GM11168 (cell line): ENCODE measurements at regions not wholly inside any gene's neighbourhood (a gene's known extent, or its start where the extent isn't known, plus 50 kb on each side); places are given as distances from the start of the nearest gene placed in this dataset.

Experiments
- in situ Hi-C: fragments of 300-500 bp; cut with MboI; formaldehyde crosslinking; loops from one replicate; pipeline ENCODE4 v1.12.0; 2022; ENCODE audit warnings: low sequenced_read_pairs; ENCODE audit not compliant: unreplicated experiment

GRCh38 chr11:127648583-127648982 lies 648.0 kb upstream of the KIRREL3 start:
- in situ Hi-C loops: no loop called here

- in situ Hi-C loops: no loop called here
Observed at GRCh38 chr11:127644366-127644765, 643.8 kb upstream of the KIRREL3 start.

DNA sequence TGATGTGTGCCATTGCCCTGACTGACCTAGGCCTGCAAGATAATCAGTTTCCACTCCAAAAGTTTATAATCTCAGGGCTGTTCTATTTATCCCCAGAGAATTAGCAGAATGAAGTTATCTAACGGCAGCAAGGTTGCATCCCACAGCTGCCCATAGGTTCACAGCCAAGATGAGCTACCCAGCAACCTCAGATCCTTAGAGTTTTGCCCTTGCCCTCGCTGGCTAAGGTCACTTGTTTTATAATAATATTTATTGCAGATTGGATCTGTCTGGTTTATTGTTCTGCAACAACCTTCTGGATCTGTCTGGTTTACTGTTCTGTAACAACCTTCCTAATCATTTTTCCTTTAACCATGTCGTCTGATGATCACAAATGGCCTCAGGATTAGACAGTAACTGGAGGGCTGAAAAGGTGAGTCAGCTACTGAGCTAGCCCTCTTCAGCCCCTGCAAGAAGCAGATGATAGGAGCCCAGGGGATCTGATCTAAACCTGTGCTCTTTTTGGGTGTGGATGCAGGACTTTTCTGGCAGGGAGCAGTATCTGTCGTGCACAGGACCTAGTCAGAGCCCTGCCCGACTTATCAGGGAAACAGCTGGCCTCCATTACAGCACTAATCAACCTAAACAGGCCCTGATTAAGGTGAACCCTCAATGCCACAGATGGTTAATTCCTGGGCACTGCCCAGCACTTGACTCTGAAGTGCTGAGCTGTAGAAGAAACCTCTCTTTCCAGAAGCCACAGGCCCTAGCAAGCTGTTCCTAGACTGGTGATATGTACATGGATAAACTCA lies 642.9 kb upstream of the KIRREL3 start:
- in situ Hi-C loops: no loop called here

DNA sequence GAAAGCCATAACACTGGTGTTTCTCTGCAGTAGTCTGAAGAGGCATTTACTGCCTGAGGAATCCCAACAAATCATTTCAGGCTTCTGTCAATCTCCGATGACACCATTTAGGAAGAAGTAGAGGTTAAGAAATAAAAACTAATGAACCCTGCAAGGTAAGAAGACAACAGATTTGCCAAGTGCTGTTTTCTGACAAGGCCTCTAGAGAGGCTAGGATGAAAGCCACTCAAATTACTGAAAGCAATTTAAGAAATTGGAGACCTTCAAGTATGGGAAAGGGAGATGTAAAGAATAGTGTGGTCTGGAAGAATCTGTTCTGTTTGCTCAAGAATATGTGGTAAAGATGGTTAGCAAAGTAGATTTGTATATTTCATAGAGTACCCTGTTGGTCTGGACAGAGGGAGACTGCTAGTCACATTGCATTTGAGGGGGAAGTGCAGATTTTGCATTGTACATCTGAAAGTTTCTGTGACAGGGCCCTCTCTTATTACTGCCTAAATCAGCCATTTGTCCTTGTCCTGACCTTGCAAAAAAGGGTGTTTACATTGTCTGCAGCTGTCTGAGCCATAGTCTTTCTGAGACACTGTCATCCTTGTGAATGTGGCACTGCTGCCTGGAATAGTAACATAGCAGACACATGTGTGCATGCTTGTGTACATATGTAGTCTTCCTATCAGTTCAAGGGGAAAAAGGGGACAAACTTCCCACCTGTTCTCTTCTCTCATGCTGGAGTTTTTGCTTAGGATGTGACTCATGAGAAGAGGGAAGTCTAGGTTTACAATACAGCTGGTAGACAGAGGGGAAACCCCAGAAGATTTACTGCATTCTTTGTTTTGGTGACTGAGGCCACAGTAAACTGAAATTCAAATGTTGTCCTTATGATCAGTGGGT lies 640.2 kb upstream of the KIRREL3 start:
- in situ Hi-C loops: no loop called here

- in situ Hi-C loops: no loop called here
Observed at GRCh38 chr11:127639916-127640315, 639.3 kb upstream of the KIRREL3 start.

GRCh38 chr11:127632976-127633680 lies 632.6 kb upstream of the KIRREL3 start:
- in situ Hi-C loops: no loop called here

DNA sequence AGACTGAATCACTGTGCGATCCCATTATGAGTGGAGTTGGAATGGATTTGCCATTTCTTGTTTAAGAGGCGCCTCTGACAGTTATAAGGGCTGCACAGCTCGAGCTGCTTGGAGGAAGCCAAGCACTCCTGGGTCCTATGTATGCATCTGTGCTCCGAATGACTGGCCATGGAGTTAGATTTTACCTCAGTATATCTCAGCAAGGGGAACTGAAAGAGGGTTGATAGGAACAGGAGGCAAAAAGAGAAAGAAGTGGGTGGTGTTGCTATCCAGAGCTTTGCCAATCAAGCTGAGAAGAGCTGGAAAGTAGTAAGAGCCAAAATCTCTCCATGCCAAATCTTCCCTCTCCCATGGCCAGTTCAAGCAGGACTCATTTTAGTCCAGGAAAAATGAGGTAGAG lies 632.0 kb upstream of the KIRREL3 start:
- in situ Hi-C loops: no loop called here

DNA sequence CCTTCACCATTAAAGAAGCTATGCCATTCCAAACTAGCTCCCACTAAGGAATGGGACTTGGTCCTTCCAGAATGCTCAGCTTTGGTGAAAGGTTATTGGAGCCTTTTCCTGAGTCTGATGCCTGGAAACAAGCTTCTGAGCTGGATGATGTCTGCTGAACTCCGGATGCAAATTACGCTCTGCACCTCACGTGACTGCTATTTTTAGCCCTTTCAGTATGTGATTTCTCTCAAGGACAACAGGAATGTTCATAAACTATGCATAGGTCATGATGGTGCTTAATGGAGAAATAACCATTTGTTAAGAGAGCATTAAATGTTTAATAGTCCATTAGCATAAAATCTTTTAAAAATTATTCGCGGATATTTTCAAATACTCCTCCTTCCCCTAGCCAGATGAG lies 631.4 kb upstream of the KIRREL3 start:
- in situ Hi-C loops: no loop called here

DNA sequence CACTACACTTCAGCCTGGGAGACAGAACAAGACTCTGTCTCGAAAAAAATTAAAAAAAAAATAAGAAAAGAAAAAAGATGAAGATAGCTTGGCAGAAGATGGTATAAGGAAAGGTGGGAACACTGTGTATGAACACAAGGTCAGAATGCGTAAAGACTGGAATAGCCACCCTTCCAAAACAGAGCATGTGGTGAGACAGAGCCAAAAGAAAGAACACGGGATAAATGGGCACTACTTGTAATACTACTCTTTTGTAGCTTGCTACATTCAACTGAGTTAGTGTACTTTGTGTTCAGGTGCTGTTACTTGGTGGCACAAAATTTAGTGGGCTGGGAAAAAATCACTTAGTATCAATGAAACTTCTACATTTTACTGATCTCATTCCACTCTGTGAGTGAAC lies 628.6 kb upstream of the KIRREL3 start:
- in situ Hi-C loops: no loop called here

- in situ Hi-C loops: no loop called here
Observed at GRCh38 chr11:127628458-127628785, 627.9 kb upstream of the KIRREL3 start.

DNA sequence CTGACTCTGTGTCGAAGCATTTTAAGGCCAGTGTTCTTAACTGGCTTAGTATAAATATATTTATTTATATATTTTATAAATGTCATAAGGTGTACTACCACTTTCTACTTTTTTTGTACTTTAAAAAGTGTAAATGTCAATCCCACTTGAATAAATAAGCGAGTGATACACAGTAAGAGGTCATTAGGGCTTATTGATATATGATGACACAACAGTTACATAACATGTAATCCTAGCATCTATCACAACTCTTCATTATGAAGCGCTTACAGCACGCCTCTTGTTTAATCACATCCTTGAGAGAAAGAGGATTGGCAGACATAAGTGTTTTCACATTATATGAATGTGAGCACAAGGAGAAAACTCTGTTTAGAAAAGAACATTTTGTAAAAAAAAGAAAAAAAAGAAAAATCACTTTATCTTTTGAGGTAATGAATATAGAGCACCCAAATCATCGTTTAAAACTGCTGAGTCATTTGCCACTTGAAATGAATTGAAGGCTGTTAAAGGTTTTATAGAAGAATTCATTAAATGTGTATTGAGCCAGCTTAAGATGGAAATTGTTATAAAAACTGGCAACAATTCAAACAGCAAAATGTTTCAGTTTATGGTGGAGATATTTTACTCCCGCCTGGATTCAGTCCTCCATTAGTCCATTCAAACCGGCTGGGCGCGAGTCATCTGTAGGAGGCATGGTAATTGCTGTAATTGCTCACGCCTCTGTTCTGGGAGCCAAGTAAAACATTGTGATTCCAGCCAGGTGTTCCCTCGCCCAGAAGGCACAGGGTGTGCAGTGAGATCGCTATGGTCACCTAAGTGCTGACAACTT lies 627.3 kb upstream of the KIRREL3 start:
- in situ Hi-C loops: no loop called here

DNA sequence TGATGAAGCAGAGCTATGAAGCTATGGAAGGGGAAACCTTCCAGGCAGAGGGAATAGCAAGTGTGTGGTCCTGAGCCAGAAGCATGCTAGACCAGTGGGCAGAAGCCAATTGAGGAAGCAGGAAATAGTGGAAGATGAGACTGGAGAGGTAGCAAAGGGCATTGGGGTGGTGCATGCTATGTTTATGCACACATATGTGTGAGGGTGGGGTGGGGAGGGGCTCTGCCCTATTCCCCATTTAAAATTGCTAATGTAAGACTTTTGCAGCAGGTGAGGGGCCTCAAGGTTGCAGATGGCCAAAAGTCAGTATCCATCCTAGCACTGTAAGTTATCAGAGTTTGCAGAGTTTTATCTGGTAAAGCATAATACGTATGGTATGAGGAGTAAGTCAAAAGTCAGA lies 626.6 kb upstream of the KIRREL3 start:
- in situ Hi-C loops: no loop called here

- in situ Hi-C loops: no loop called here
Observed at GRCh38 chr11:127625402-127625801, 624.8 kb upstream of the KIRREL3 start.

GRCh38 chr11:127624306-127624856 lies 623.8 kb upstream of the KIRREL3 start:
- in situ Hi-C loops: no loop called here

- in situ Hi-C loops: no loop called here
Observed at GRCh38 chr11:127622686-127623085, 622.1 kb upstream of the KIRREL3 start.

- in situ Hi-C loops: no loop called here
Observed at GRCh38 chr11:127620671-127621070, 620.1 kb upstream of the KIRREL3 start.

DNA sequence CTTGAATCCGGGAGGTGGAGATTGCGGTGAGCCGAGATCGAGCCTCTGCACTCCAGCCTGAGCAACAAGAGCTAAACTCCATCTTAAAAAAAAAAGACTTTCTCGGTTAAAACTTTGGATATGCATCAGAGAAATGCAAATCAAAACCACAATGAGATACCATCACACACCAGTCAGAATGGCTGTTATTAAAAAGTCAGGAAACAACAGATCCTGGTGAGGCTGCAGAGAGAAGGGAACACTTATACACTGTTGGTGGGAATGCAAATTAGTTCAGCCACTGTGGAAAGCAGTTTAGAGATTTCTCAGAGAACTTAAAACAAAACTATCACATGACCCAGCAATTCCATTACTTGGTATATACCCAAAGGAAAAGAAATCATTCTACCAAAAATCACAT lies 619.4 kb upstream of the KIRREL3 start:
- in situ Hi-C loops: no loop called here

GRCh38 chr11:127618721-127619120 lies 618.2 kb upstream of the KIRREL3 start:
- in situ Hi-C loops: no loop called here

DNA sequence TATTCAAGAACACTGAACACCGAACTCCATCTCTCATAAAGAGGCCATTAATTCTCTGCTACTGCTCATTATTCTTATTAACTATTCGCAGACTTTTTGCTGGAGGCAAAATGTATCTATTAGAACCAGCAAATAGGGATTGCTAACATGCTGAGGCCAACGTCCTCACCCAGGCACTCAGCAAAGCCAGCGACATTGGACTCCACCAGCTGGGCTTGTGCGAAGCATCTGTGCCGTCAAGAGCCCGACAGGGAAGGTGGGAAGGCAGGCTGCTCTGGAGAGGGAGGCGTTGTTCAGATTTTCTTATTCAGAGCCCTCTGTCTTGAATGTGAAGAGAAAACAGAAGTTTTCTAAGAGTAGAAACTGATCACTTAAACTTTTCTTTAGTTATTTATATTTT lies 615.6 kb upstream of the KIRREL3 start:
- in situ Hi-C loops: no loop called here

DNA sequence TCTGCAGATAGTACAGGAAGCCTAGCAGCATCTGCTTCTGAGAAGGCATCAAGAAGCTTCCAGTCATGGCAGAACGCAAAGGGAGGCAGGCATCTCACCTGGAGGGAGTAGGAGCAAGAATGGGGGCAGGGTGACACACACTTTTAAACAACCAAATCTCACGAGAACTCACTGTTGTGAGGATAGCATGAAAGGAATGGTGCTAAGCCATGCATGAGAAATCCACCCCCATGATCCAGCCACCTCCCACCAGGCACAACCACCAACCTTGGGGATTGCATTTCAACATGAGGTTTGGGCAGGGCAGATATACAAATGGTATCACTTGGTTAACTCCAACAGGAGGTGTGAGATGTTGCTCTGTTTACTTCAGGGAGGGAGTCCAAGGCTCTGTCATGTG lies 612.0 kb upstream of the KIRREL3 start:
- in situ Hi-C loops: no loop called here
